Inflammatory macrophage (primary cell): ENCODE measurements at regions not wholly inside any gene's neighbourhood (a gene's known extent, or its start where the extent isn't known, plus 50 kb on each side); places are given as distances from the start of the nearest gene placed in this dataset.

Experiments
- DNase-seq, 2 donors: peaks; one replicate each; pipeline ENCODE4 v3.0.0-alpha.2; 2020 to 2022

GRCh38 chr9:551986-552929, 289.2 kb upstream of the DMRT1 start:
- no peak for DNase-seq

- no peak for DNase-seq
Measured at GRCh38 chr9:555493-555892, 286.0 kb upstream of the DMRT1 start.

- no peak for DNase-seq
Measured at GRCh38 chr9:556199-556598, 285.3 kb upstream of the DMRT1 start.

- DNase-seq = no peak
Measured at GRCh38 chr9:556675-557074, 284.8 kb upstream of the DMRT1 start.

DNA sequence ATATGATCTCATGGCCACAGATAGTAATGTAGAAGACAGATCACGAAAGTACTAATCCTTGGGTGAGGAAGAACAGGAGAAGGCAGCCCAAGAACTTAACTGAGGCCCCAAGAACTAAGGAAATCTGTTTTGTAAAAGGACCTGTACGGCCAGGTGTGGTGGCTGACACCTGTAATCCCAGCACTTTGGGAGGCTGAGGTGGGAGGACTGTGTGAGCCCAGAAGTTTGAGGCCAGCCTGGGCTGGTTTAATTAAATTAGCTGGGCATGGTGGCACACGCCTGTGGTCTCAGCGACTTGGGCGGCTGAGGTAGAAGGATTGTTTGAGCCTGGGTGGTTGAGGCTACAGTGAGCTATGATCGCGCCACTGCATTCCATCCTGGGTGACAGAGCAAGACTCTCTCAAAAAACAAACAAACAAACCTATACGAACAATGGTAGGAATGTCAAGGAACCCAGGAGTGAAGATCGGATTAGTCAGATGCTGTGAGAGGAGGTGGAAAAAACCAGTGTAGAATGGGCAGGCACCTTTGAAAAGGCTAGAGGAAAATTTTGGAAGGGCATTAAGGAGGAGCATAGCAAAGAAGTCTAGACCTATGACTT, 283.8 kb upstream of the DMRT1 start:
- no peak for DNase-seq

DNA sequence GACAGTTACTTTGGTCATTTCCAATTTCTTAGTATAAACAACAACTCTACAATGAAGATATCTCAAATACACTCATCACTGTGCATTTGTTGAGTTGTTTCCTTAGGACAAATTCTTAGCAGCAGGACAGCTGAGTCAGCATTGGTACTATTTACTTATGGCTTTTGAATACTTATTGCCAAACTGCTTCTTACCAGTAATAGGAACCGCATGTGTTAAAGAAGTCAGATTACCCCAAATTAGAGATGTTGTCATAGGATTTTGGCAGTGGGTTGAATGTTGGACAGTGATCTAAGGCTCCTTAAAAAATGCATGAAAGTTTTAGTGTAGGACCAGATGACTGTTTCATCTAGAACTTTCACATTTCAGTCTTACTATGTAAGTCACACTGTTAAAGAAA, 280.1 kb upstream of the DMRT1 start:
- no peak for DNase-seq

- DNase-seq = no peak
Measured at GRCh38 chr9:563200-563599, 278.3 kb upstream of the DMRT1 start.

DNA sequence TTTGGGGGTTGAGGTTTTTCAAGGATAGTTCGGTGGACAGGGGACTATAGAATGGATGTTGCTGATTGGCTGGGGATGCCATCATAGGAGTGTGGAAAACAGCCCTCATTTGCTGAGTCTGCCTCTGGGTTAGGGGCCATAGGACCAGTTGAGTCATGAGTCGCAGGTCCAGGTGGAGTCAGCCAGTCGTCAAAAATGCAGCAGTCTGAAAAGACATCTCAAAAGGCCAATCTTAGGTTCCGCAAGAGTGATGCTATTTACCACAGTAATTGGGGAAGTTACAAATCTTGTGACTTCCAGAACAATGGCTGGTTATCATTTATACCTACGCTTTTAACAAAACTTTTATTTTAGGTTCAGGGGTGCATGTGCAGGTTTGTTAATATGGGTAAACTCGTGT, 276.0 kb upstream of the DMRT1 start:
- DNase-seq = no peak

- DNase-seq = peak; percentile 46 to 57
Measured at GRCh38 chr9:567128-567746, 274.3 kb upstream of the DMRT1 start.

DNA sequence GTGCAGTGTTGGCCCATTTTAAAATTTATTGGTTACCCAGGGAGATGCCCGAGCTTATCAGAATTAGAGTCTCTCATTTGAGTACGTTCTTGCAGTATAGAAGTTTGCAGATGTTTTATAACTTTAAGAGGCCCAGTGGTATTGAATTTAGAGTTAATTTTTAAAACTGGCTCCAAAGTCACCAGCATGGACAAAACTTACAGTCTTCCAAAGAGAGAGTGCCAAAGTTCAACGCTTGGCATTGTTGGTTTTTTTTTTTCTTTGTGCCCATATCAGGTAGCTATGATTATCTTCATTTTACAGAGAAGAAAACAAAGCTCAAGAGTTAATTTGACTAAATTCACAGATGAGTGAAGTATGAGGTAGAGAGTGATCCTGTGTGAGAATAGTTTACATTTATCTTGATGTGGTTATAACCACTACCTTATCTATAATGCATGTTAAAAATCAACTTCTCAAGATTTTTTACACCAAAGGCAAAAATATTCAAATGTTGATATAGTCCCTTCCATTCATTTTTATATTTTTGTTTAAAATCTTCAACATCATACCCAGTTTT, 273.7 kb upstream of the DMRT1 start:
- no peak for DNase-seq

- no peak for DNase-seq
Measured at GRCh38 chr9:569296-569695, 272.2 kb upstream of the DMRT1 start.

GRCh38 chr9:570187-570586, 271.3 kb upstream of the DMRT1 start:
- no peak for DNase-seq

DNA sequence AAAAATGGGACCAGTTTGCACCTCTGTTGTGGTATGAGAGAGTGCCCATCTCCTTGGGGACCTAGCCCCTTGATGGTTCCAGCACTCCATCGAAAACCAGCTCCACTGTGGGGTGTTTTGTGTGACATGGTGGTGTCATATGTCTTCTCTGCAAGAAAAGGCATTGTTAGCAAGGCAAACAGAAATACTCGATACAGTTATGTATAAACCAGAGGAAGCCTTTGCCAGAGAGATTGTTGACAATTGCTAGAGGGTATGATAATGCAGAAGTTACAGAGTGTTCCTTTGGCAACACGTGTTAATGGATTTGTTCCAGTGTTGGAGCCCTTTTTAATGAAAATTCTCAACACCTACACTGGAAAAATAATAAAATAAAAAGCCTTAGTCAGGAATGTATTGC, 270.4 kb upstream of the DMRT1 start:
- DNase-seq = no peak

DNA sequence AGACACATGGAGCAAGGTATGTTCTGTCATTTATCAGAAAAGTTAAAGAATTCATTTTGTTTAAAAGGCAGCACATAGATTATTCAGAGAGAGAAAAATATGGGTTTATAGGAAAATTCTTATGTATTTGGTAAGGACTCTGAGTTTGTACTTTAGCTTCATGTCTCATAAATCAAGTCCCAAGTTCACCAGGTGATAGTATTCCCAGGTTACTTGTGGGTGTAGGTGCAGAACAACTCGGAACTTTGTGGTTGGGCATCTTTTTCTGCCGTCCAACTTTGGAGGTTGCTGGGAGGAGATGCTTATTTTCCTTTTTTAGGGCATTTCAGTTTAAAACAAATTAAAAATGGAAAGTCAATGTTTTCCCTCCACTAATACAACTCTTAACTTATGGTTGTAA, 269.8 kb upstream of the DMRT1 start:
- no peak for DNase-seq

- DNase-seq = no peak
Measured at GRCh38 chr9:573691-574410, 267.6 kb upstream of the DMRT1 start.

- no peak for DNase-seq
Measured at GRCh38 chr9:575139-575538, 266.4 kb upstream of the DMRT1 start.

- no peak for DNase-seq
Measured at GRCh38 chr9:580652-581342, 260.7 kb upstream of the DMRT1 start.

DNA sequence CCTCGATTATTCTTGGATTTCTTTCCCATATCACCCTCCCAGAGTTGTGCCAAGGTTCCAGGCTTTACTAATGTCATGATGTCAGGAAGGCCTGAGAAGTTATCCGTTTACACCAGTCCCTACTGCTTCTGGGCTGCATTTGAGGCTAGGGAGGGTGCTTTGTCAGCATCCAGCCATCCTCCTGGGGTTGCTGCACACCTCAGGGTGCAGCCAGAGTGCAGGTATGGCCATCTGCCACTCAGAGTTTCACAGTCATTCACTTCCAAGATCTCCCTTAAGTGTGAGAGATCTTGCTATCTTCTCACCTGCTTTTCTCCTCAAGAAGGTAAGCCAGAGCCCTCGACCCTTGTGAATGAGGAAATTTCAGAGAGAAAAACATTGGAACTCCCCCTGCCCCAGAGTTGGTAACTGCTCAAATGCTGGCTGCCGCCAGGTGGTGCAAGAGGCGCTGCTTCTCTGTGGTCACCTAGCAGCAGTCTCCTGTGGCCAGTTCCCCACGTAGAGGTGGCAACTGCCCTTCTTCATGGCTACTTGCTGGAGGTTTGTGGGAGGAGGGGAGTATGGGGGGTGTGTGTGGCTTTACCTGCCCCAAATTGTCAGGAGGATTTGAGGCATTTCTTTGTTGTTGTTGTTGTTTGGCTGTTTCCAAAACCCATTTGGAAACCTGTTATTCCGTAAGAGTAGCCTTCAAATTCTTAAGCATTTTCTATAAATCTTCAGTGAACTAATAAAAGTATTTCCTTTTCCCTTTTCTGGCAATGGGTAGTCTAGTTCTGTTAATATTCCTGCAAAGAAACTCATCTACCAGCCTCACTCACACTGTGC, 259.6 kb upstream of the DMRT1 start:
- no peak for DNase-seq

- DNase-seq = no peak
Measured at GRCh38 chr9:582775-583174, 258.7 kb upstream of the DMRT1 start.

DNA sequence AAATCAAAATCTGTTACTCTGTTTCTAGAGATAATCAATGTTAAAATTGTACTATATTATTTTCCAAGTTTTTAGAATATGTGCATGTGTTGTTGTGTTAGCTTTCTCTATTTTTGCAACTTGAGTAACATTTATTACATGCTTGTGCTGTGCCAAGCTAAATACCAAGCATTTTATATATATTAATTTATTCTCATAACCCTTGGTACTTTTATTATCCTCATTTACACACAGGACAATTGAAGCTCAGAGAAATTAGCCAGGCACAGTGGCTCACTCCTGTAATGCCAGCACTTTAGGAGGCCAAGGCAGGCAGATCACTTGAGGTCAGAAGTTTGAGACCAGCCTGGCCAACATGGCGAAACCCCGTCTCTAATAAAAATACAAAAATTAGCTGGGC, 254.0 kb upstream of the DMRT1 start:
- DNase-seq = no peak

GRCh38 chr9:588981-589380, 252.5 kb upstream of the DMRT1 start:
- no peak for DNase-seq
